MV-4-11 (cell line): ENCODE measurements at regions not wholly inside any gene's neighbourhood (a gene's known extent, or its start where the extent isn't known, plus 50 kb on each side); places are given as distances from the start of the nearest gene placed in this dataset.
"Not testable (repeated sequence)": the region's sequence is repeated elsewhere in the genome, so short reads cannot be mapped to it uniquely, and the experiment has no call there.

Experiments
- DNase-seq: peaks from one replicate; lab custom pipeline; 2025; lab: John Stamatoyannopoulos, UW

GRCh38 chr17:77037943-77038342 is 102.8 kb upstream of the SEC14L1 start:
- no peak for DNase-seq

GRCh38 chr17:77038884-77039555 is 101.7 kb upstream of the SEC14L1 start:
- no peak for DNase-seq

- no peak for DNase-seq
Observed at GRCh38 chr17:77042476-77043231, 98.1 kb upstream of the SEC14L1 start.

DNA sequence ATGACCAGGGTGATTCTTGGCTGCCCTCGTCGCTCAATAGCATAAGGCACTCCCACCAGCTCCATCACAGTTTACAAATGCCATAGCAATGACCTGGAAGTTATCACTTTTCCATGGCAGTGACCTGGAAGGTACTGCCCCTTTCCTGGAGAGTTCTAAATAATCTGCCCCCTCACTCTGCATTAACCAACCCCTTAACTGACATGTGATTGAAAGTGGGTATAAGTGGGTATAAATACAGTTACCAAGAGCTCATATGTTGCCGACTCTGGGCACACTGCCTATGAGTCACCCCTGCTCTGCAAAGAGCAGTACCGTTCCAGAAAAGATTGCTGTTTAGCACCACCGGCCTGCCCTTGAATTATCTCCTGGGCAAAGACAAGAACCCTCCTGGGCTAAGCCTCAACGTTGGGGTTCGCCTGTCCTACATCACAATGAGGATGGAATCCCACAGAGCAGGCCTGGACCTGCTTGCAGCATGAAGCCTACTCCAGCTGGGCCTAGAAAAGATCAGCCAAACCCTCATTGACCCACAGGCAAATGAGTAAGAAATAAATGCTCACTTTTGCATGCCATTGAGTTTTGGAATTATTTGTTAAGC is 95.2 kb upstream of the SEC14L1 start:
- DNase-seq, result no peak

DNA sequence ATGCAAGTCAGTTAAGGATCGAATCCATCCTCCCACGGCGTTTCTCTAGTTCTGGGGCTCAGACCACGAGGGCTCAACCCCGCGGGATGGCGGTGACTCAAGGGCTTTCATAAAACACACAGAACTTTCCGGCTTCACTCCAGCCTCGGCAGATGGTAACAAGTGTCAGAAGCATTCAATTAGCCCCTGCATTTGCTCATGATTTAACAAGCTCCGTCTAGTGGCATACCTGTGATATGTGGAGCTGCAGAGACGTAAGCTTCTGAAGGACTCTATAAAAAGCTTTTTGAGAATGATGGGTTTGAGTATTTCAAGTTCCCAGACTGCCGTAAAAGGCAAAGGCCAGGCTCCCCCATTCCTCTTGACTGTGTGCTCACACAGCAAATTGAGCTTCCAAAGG is 91.3 kb upstream of the SEC14L1 start:
- no peak for DNase-seq

DNA sequence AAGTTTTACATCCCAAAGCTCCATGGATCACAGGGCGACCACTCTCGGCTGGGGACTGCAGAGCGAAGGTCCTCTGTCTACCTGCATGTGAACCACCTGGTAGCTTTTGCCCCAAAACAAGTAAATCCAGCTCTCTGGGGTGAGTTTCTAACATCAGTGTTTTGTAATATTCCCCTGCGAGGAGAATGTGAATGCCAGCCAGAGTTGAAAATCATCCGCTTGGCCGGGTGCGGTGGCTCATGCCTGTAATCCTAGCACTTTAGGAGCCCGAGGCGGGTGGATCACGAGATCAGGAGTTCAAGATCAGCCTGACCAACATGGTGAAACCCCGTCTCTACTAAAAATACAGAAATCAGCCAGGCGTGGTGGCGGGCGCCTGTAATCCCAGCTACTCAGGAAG is 89.9 kb upstream of the SEC14L1 start:
- not testable (repeated sequence) for DNase-seq

GRCh38 chr17:77054936-77055335 is 85.8 kb upstream of the SEC14L1 start:
- no peak for DNase-seq

DNA sequence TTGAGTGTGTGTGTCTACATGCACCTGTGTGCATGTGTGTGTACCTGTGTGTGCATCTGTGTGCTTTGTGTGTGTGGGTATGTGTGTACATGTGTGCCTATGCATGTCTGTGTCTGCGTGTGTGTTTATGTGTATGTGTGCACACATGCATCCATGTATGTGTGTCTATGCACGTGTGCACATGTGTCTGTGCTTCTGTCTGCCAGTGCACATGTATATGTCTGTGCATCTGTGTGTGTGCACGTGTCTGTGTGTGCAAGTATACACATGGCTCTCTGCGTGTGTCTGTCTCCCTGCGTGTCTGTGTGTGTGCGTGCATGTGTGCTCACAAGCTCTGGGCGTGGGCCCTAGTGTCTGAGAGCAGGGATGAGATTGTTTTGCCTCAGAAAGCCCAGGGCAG is 85.3 kb upstream of the SEC14L1 start:
- DNase-seq, result no peak

DNA sequence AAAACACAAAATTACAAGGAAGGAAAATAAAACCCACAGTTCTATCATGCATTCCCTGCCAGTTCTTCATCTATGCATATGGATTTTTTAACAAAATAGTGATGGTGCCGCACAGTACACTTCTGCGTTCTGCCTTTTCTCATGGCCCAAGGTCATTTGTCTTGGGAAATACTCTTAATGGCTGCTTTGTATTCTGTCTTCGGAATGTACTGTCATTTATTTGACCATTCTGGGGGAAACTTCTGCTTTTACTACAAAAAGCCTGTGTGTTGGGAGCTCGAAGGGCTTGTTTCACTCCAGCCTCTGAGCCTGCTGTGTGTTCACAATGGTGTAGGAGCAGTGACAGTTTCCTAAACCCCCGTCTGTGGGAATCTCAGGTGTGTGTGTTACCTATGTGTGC is 82.8 kb upstream of the SEC14L1 start:
- no peak for DNase-seq

GRCh38 chr17:77061669-77062068 is 79.1 kb upstream of the SEC14L1 start:
- no peak for DNase-seq

DNA sequence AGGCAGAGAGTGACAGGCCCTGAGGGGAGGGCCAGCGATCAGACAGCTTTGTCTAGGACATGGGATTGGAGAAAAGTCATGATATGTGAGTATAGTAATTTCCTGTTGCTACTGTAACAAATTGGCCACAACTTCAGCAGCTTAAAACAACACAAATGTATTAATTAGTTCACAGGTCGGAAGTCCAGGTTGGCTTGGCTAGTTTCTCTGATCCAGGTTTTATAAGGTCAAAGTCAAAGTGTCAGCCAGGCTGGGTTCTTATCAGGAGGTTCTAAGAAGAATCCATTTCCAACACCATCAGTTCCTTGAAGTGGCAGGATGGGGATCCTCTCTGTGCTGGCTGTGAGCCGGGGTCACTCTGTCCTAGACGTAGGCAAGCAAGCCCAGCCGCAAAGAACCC is 76.2 kb upstream of the SEC14L1 start:
- DNase-seq, result no peak

DNA sequence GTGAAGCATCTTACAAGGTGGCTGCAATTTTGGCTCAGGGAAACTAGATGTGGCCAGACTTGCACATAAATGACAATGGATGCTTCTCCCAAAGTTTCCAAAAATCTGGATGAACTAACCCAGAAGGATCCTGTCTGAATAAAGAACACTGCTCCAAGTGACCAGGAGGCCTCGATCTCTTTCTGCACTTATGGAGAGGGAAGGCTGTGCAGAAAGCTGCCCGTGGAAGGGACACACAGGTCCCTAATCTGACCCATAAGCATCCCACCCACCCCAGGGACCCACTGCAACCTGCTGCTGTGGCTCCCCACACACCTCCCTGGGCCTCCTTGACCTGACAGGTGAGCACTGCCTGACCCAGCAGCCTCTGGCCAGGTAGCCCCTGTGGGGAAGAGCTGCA is 74.6 kb upstream of the SEC14L1 start:
- no peak for DNase-seq

DNA sequence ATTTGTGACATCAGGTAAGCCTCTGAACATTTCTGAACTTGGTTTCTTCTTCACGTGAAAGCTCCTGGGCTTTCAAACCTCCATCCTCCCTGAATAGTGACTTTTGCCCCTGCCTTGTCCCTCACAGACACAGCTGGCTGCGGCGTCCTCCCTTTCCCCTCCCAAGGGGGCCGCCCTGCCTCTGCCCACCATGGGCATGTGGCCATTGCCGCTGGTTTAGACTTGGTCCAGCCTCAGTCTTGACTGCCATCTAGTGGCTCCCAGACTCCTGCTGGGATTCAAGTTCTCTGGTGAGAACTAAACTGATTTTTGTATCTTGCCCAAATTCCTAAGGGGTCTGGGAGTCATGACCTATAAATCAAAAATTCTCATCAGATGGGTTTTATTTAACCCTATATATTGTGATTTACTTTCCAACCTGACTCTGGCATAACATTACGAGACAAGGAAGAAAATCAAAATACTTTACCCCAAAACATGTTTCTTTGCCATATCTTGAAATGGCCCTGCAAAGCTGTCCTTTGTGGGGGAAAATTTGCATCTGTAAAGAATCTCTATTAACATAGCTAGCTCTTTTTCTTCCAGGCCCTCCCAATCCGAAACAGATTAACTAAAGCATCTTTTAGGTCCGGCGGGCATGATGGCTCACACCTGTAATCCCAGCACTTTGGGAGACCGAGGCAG is 73.9 kb upstream of the SEC14L1 start:
- peak; percentile 39 for DNase-seq

DNA sequence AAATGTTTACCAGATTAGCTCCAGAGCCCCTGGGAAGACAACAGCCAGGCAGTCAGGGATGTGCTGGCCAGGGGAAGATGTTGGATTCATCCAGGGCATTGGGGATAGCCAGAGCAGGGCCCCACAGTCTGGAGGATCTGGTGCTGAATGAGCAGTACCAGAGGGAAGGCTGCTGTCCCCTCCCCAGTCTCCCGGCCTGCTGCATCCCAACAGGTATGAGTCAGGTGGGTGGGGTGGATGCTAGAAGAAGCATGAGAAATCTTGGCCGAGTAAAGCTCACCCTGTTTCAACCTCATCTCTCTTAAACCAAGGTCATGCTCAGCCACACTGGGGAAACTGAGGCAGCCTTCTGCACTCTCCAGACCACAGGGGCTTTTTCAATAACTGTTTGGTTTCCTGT is 71.9 kb upstream of the SEC14L1 start:
- DNase-seq, result no peak

DNA sequence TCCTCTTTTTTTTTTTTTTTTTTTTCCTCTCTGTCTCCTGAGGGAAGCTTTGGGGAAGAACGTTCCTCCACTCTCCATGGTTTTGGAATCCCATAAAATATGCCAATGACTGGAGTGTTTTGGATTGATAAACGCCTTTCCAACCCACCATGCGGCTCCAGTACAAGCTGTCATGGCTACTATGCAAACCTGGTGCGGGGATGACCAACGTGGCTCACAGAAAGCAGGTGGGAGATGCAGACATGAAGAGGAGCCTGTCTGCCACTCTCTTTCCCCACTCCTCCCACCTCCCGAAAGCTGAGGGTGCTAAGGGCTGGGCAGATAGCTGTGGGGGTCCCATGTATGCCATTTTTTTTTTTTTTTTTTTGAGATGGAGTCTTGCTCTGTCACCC is 69.9 kb upstream of the SEC14L1 start:
- no peak for DNase-seq

DNA sequence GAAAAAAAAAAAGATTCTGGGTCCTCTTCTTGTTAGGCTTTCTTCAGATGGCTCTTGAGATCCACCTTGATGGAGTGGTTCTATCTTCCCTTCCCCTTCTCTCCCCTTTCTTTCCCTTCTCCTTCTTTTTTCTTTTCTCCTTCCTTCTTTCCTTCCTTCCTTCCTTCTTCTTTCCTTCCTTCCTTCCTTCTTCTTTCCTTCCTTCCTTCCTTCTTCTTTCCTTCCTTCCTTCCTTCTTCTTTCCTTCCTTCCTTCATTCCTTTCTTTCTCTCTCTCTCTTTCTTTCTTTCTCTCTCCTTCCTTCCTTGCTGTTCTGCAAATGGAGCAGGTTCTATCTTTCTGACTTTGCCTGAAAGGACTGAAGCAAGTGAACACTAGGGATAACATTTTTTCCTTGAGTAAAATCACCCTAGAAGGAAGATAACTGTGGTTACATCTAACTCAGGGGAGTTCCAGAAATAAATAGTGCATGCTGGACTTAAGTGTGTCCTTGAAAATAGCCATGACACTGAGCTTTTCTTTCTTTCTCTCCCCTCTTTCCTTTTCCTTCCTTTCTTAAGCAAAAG is 68.8 kb upstream of the SEC14L1 start:
- no peak for DNase-seq

GRCh38 chr17:77072670-77073069 is 68.1 kb upstream of the SEC14L1 start:
- DNase-seq, result no peak

DNA sequence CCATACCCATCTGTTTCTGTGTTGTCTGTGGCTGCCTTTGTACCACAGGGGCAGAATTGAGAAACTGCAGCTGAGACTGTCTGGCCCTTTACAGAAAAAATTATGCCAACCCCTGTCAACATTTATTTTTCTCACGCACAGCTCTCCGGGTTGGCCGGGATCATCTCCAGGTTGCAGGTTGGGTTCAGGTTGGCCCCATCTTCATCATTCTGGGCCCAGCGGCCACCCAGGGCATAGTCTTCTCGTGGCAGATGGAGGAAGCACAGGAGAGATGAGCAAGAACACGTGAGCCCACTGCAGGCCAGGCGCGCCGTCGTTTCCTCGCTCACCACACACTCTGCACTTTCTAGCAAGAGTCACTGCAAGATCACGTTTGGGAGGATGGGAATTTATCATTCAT is 66.1 kb upstream of the SEC14L1 start:
- DNase-seq, result no peak

DNA sequence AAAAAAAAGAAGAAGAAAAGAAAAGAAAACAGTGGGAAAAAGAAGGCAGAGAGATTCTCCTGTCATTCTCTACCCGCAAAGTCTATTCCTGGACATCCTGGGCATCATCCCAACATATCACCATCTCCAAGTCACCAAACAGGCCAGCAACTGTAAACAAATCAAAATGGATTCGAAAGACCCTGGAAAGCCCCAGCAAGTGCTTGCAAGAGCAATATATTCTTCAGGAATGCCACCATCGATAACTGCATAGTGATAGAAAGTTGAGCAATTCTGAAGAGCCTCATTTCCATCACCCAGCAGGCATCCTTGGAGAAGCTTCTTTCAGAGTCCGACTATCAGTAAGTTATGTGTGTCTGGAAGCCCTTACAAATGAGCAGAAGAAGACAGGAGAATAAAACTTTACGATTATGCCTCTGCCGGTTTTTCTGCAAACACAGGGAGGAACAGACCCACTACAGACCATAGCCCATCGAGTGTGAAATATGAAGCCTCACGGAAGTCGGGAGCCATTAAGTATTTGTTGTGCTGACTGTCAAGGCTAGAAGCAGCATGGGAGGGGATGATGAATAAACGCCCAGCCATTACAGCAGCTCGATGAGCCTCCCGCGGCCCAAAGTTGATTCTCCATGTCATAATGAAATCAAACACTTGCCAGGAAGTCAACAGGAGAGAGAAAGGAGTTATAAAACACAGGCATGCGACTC is 64.5 kb upstream of the SEC14L1 start:
- DNase-seq, result no peak

DNA sequence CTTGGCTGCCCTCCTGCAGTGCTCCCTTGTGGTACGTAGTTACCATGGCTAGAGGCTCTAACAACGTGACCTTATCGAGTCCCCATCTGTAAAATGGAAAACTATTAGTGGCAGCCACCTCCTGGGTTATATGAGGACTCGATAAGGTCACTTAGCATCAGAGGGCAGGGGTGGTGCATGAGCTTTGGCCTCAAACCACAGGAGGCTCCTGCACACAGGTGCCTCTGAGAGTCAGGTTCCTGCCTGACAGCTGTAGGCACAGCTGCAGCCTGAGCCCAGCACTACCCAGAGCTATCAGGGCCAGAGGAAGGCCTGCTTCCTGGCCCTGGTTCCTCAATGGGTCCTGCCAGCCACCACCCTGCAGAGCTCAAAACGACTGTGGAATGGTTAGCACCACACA is 57.2 kb upstream of the SEC14L1 start:
- no peak for DNase-seq

- DNase-seq, result no peak
Observed at GRCh38 chr17:77085926-77086432, 54.8 kb upstream of the SEC14L1 start.
